ENCODE measurements at regions not wholly inside any gene's neighbourhood (a gene's known extent, or its start where the extent isn't known, plus 50 kb on each side); places are given as distances from the start of the nearest gene placed in this dataset.

GRCh38 chr13:53562419-53562818 is 533.8 kb downstream of the OLFM4 start:
- TF ChIP-seq CTCF (optimal IDR thresholded peaks at IDR 0.05 in 1 of 3, IDR thresholded peaks at IDR 0.05 in 1 of 3, conservative IDR thresholded peaks at IDR 0.05 in 1 of 3; ENCODE audit: extremely low read depth in 1 of 3, insufficient read depth in 2 of 3, low read length in 3 of 3) (no peak), EZH2 (IDR thresholded peaks at IDR 0.05; ENCODE audit: low read length) (no peak)
- Histone ChIP-seq H3K4me2 (ENCODE audit: control insufficient read depth, extremely low read depth, insufficient read depth, low read depth, low read length) (no peak overlapping the region), H3K4me3 (ENCODE audit: control insufficient read depth in 2 of 3, extremely low read depth in 1 of 3, insufficient read depth in 2 of 3, low read depth in 1 of 3, low read length in 3 of 3) (no peak overlapping the region), H3K36me3 (ENCODE audit: control insufficient read depth in 2 of 2, extremely low read depth in 1 of 2, insufficient read depth in 2 of 2, low read length in 2 of 2) (no peaks in the 10 kb centered on the region), H3K9me1 (ENCODE audit: control insufficient read depth, extremely low read depth, insufficient read depth, low read length) (no peaks in the 10 kb centered on the region), H3K9me3 (ENCODE audit: control insufficient read depth, low read depth, low read length) (no peaks in the 10 kb centered on the region), H3K4me1 (ENCODE audit: control insufficient read depth, extremely low read depth, insufficient read depth, low read length) (no peaks in the 10 kb centered on the region), H3K27me3 (ENCODE audit: control insufficient read depth, extremely low read depth, insufficient read depth, low read length) (no peaks in the 10 kb centered on the region), H2AFZ (ENCODE audit: control insufficient read depth, low read length) (no peak overlapping the region), H3K27ac (ENCODE audit: control insufficient read depth, insufficient read depth, low read length) (no peak overlapping the region), H4K20me1 (ENCODE audit: control insufficient read depth, extremely low read depth, insufficient read depth, low read length) (no peaks in the 10 kb centered on the region), H3K9ac (ENCODE audit: control insufficient read depth, extremely low read depth, insufficient read depth, low read length) (no peak overlapping the region), H3K79me2 (ENCODE audit: control insufficient read depth, insufficient read depth, low read length) (no peaks in the 10 kb centered on the region)
- DNase-seq (ENCODE audit: low read depth, low spot score) (no peak), FAIRE-seq (no peak)
- dilution Hi-C loops (cut with MboI; ENCODE audit: extremely low pct_ligation_motif_present, low sequenced_read_pairs): no loop called here

- no peaks in the 10 kb centered on the region for H3K4me1 ChIP-seq (ENCODE audit: control insufficient read depth, extremely low read depth, insufficient read depth, low read length)
- H3K79me2 ChIP-seq (ENCODE audit: control insufficient read depth, insufficient read depth, low read length): no peaks in the 10 kb centered on the region
- H3K9me3 ChIP-seq (ENCODE audit: control insufficient read depth, low read depth, low read length): no peaks in the 10 kb centered on the region
- no peak for FAIRE-seq
- no peak overlapping the region for H3K4me2 ChIP-seq (ENCODE audit: control insufficient read depth, extremely low read depth, insufficient read depth, low read depth, low read length)
- H3K36me3 ChIP-seq (ENCODE audit: control insufficient read depth in 2 of 2, extremely low read depth in 1 of 2, insufficient read depth in 2 of 2, low read length in 2 of 2): no peaks in the 10 kb centered on the region
- no peak overlapping the region for H3K9ac ChIP-seq (ENCODE audit: control insufficient read depth, extremely low read depth, insufficient read depth, low read length)
- H3K4me3 ChIP-seq (ENCODE audit: control insufficient read depth in 2 of 3, extremely low read depth in 1 of 3, insufficient read depth in 2 of 3, low read depth in 1 of 3, low read length in 3 of 3): no peak overlapping the region
- TF ChIP-seq EZH2 (IDR thresholded peaks at IDR 0.05; ENCODE audit: low read length) (no peak), CTCF (optimal IDR thresholded peaks at IDR 0.05 in 1 of 3, IDR thresholded peaks at IDR 0.05 in 1 of 3, conservative IDR thresholded peaks at IDR 0.05 in 1 of 3; ENCODE audit: extremely low read depth in 1 of 3, insufficient read depth in 2 of 3, low read length in 3 of 3) (no peak)
- H3K27ac ChIP-seq (ENCODE audit: control insufficient read depth, insufficient read depth, low read length): no peak overlapping the region
- dilution Hi-C loops (cut with MboI; ENCODE audit: extremely low pct_ligation_motif_present, low sequenced_read_pairs): no loop called here
- DNase-seq (ENCODE audit: low read depth, low spot score): no peak
- no peak overlapping the region for H2AFZ ChIP-seq (ENCODE audit: control insufficient read depth, low read length)
- H3K9me1 ChIP-seq (ENCODE audit: control insufficient read depth, extremely low read depth, insufficient read depth, low read length): no peaks in the 10 kb centered on the region
- no peaks in the 10 kb centered on the region for H4K20me1 ChIP-seq (ENCODE audit: control insufficient read depth, extremely low read depth, insufficient read depth, low read length)
- no peaks in the 10 kb centered on the region for H3K27me3 ChIP-seq (ENCODE audit: control insufficient read depth, extremely low read depth, insufficient read depth, low read length)
Measured at GRCh38 chr13:53568491-53568890, 539.9 kb downstream of the OLFM4 start.
